ENCODE measurements at regions not wholly inside any gene's neighbourhood (a gene's known extent, or its start where the extent isn't known, plus 50 kb on each side); places are given as distances from the start of the nearest gene placed in this dataset.

- TF ChIP-seq ARNT (IDR thresholded peaks at IDR 0.05) = no peak
- no peak for TF ChIP-seq SUZ12 (IDR thresholded peaks at IDR 0.05)
- no peak for TF ChIP-seq TARDBP (IDR thresholded peaks at IDR 0.05)
- TF ChIP-seq ELF4 (IDR thresholded peaks at IDR 0.05) = no peak
These were observed 480.3 kb upstream of the TYRP1 start for GRCh38 chr9:12212860-12213259.
